SK-N-SH (cell line): ENCODE measurements at regions not wholly inside any gene's neighbourhood (a gene's known extent, or its start where the extent isn't known, plus 50 kb on each side); places are given as distances from the start of the nearest gene placed in this dataset.

ENCODE experiments used
- CTCF ChIA-PET: fragments of 300-600, 350-600 bp; formaldehyde crosslinking; extraction: SDS; loops from one replicate; lab custom pipeline; 2021; lab: Yijun Ruan, JAX
- POLR2A ChIA-PET: fragments of 350-600 bp; sonication (Branson Sonifier 250); formaldehyde crosslinking; extraction: SDS; loops from one replicate; lab custom pipeline; 2020; ENCODE audit warnings: antibody characterized with exemption, inconsistent platforms; lab: Yijun Ruan, JAX
- DNase-seq: peaks from one replicate; pipeline ENCODE4 v3.0.0; 2012
- H2AFZ ChIP-seq: fragments of 200-600 bp; sonication (generic); 2 replicates; pipeline ENCODE4 v1.8.1; 2016; ENCODE audit warnings: antibody characterized with exemption, mild to moderate bottlenecking, low read depth
- H3F3A ChIP-seq: fragments of 200-600 bp; sonication (generic); replicated peaks from 2 replicates; pipeline ENCODE3; 2016; ENCODE audit warnings: antibody characterized with exemption, mild to moderate bottlenecking; ENCODE audit not compliant: insufficient read depth
- H3K27ac ChIP-seq, 2 experiments: fragments of 200-500 bp in 1 of 2; fragments of 200-600 bp in 1 of 2; sonication (Bioruptor generic) in 1 of 2; sonication (generic), shearing (Covaris generic) in 1 of 2; 2 replicates each; pipeline versions ENCODE4 v1.5.1 to v1.6.1; 2014 to 2016; ENCODE audit warnings: low read depth in 2 of 2, inconsistent platforms in 1 of 2, low read length in 1 of 2, mild to moderate bottlenecking in 1 of 2, mixed read lengths in 1 of 2
- H3K27me3 ChIP-seq: fragments of 200-600 bp; sonication (generic), shearing (Covaris generic); 2 replicates; pipeline ENCODE4 v1.6.1; 2016; ENCODE audit warnings: mixed run types; ENCODE audit not compliant: insufficient read depth
- H3K36me3 ChIP-seq, 2 experiments: fragments of 200-500 bp in 1 of 2; fragments of 200-600 bp in 1 of 2; sonication (Bioruptor generic) in 1 of 2; sonication (generic) in 1 of 2; replicated peaks in 1 of 2; 2 replicates each; pipeline versions ENCODE3 to v1.5.1; 2014 to 2016; ENCODE audit warnings: low read length in 1 of 2, mild to moderate bottlenecking in 1 of 2; ENCODE audit not compliant: insufficient read depth in 2 of 2, control insufficient read depth in 1 of 2
- H3K4me1 ChIP-seq, 2 experiments: fragments of 200-500 bp in 1 of 2; fragments of 200-600 bp in 1 of 2; sonication (Bioruptor generic) in 1 of 2; sonication (generic), shearing (Covaris generic) in 1 of 2; 2 replicates each; pipeline versions ENCODE4 v1.5.1 to v1.6.1; 2014 to 2016; ENCODE audit warnings: low read depth in 1 of 2, low read length in 1 of 2, mixed run types in 1 of 2; ENCODE audit not compliant: insufficient read depth in 2 of 2, control insufficient read depth in 1 of 2
- H3K4me2 ChIP-seq: fragments of 200-600 bp; sonication (generic), shearing (Covaris generic); 2 replicates; pipeline ENCODE4 v1.6.1; 2017; ENCODE audit warnings: mixed run types
- H3K4me3 ChIP-seq, 2 experiments: fragments of 200-500 bp in 1 of 2; fragments of 200-600 bp in 1 of 2; sonication (Bioruptor generic) in 1 of 2; sonication (generic), shearing (Covaris generic) in 1 of 2; 2 replicates each; pipeline versions ENCODE4 v1.5.1 to v1.8.1; 2014 to 2016; ENCODE audit warnings: low read depth in 2 of 2, inconsistent platforms in 1 of 2, low read length in 1 of 2, mild to moderate bottlenecking in 1 of 2, mixed read lengths in 1 of 2, moderate library complexity in 1 of 2
- H3K79me2 ChIP-seq: fragments of 200-600 bp; sonication (generic); 2 replicates; pipeline ENCODE4 v1.8.1; 2017; ENCODE audit warnings: mild to moderate bottlenecking; ENCODE audit not compliant: insufficient read depth
- H3K9ac ChIP-seq: fragments of 200-600 bp; sonication (generic); 2 replicates; pipeline ENCODE4 v1.6.1; 2017; ENCODE audit warnings: mixed run types
- H3K9me2 ChIP-seq: fragments of 200-600 bp; sonication (generic); 2 replicates; pipeline ENCODE4 v1.6.1; 2017; ENCODE audit warnings: mixed run types
- H3K9me3 ChIP-seq: fragments of 200-600 bp; sonication (generic); 2 replicates; pipeline ENCODE4 v1.6.1; 2017; ENCODE audit warnings: mixed run types, mild to moderate bottlenecking, moderate library complexity
- H4K20me1 ChIP-seq: fragments of 200-600 bp; sonication (generic); 2 replicates; pipeline ENCODE4 v1.6.1; 2017; ENCODE audit warnings: mild to moderate bottlenecking, mixed run types; ENCODE audit not compliant: insufficient read depth
- GABPA ChIP-seq: IDR thresholded peaks from 2 replicates; pipeline ENCODE4 v1.4.0; 2012; ENCODE audit warnings: low read depth, mild to moderate bottlenecking
- IRF3 ChIP-seq: fragments of 150-350 bp; IDR thresholded peaks from 2 replicates; pipeline ENCODE4 v1.6.1; 2016; ENCODE audit warnings: mild to moderate bottlenecking, low read depth, low read length
- JUND ChIP-seq: IDR thresholded peaks from 2 replicates; pipeline ENCODE4 v1.4.0; 2012
- MAX ChIP-seq: IDR thresholded peaks from 2 replicates; pipeline ENCODE4 v1.4.0; 2012; ENCODE audit warnings: low read depth
- MEF2A ChIP-seq: IDR thresholded peaks from 2 replicates; pipeline ENCODE4 v1.4.0; 2012; ENCODE audit warnings: low read depth, borderline replicate concordance
- RAD21 ChIP-seq: IDR thresholded peaks from 2 replicates; pipeline ENCODE4 v1.6.1; 2012; ENCODE audit warnings: mild to moderate bottlenecking, low read length
- RCOR1 ChIP-seq: fragments of 150-350 bp; IDR thresholded peaks from 2 replicates; pipeline ENCODE4 v1.6.1; 2017; ENCODE audit warnings: antibody characterized with exemption, low read length
- REST ChIP-seq: IDR thresholded peaks from 2 replicates; pipeline ENCODE4 v1.6.1; 2012; ENCODE audit warnings: mild to moderate bottlenecking, low read depth, low read length, moderate library complexity
- TEAD4 ChIP-seq: IDR thresholded peaks from 2 replicates; pipeline ENCODE4 v1.4.0; 2012; ENCODE audit warnings: mild to moderate bottlenecking, borderline replicate concordance; ENCODE audit not compliant: insufficient read depth
- YY1 ChIP-seq: IDR thresholded peaks from 2 replicates; pipeline ENCODE4 v1.4.0; 2012; ENCODE audit warnings: low read depth, mild to moderate bottlenecking
- WGBS: methylation state at CpG from one replicate; pipeline ENCODE4 v1.1.6; 2017; ENCODE audit warnings: low lambda C conversion rate; 5-methylcytosine and 5-hydroxymethylcytosine counted together

- Histone ChIP-seq H3K9me2 (no peaks in the 10 kb centered on the region), H4K20me1 (no peaks in the 10 kb centered on the region), H3F3A (no peaks in the 10 kb centered on the region), H3K79me2 (no peaks in the 10 kb centered on the region), H3K27me3 (no peaks in the 10 kb centered on the region), H3K4me1 (no peaks in the 10 kb centered on the region), H3K9me3 (peaks cover 3% of the 10 kb centered on the region; the same call in 1 of the 2 replicates), H3K9ac (no peak overlapping the region), H3K27ac (no peak overlapping the region), H3K4me3 (no peak overlapping the region), H2AFZ (no peak overlapping the region), H3K4me2 (no peak overlapping the region), H3K36me3 (no peaks in the 10 kb centered on the region)
- POLR2A ChIA-PET, result no interaction called here
- CTCF ChIA-PET, result interaction anchor here (0.8 kb wide), 1 partner anchor 14 kb away, joined by 3 read pairs; no protein-coding TSS in a partner anchor
- DNase-seq, result no peak
- no peak for TF ChIP-seq GABPA
- no peak for TF ChIP-seq TEAD4
- no peak for TF ChIP-seq MAX
- TF ChIP-seq RAD21, result no peak
- TF ChIP-seq IRF3, result no peak
- TF ChIP-seq REST, result no peak
- 38% methylated on average over 3 of the region's 4 CpGs for WGBS
Observed at GRCh38 chr10:131642966-131643365, 257.8 kb upstream of the PPP2R2D start.

- H3K36me3 ChIP-seq, result no peaks in the 10 kb centered on the region
- H3K9ac ChIP-seq, result no peak overlapping the region
- no peaks in the 10 kb centered on the region for H3F3A ChIP-seq
- no peak overlapping the region for H3K4me2 ChIP-seq
- CTCF ChIA-PET, result interaction anchor here (2.0 kb wide), 1 partner anchor 14 kb away, joined by 5 read pairs; no protein-coding TSS in a partner anchor
- no peak overlapping the region for H3K27ac ChIP-seq
- no peak for TF ChIP-seq REST
- TF ChIP-seq JUND, result no peak
- TF ChIP-seq MEF2A, result no peak
- TF ChIP-seq RCOR1, result no peak
- no peak for TF ChIP-seq YY1
- TF ChIP-seq, all 33 proteins: peak for 0
- Histone ChIP-seq H3K4me3 (no peak overlapping the region), H3K27me3 (no peaks in the 10 kb centered on the region), H3K4me1 (no peaks in the 10 kb centered on the region), H3K9me3 (peaks cover 3% of the 10 kb centered on the region; the same call in 1 of the 2 replicates), H3K9me2 (no peaks in the 10 kb centered on the region), H3K79me2 (no peaks in the 10 kb centered on the region), H4K20me1 (no peaks in the 10 kb centered on the region), H2AFZ (no peak overlapping the region)
- no peak for DNase-seq
- 45% methylated on average over 13 of the region's 14 CpGs for WGBS
- POLR2A ChIA-PET, result no interaction called here
Observed at GRCh38 chr10:131644289-131644688, 256.5 kb upstream of the PPP2R2D start.
